Stimulated activated CD4-positive, alpha-beta T cell treated with anti-CD3 and anti-CD28 coated beads, Interleukin-1b, Interleukin-23, amount 100 ng/mL, for 24 hours (primary cell): ENCODE measurements at regions not wholly inside any gene's neighbourhood (a gene's known extent, or its start where the extent isn't known, plus 50 kb on each side); places are given as distances from the start of the nearest gene placed in this dataset.

ENCODE experiments used
- DNase-seq, 4 experiments: peaks; one replicate each; pipeline ENCODE4 v3.0.0-alpha.2; 2020; ENCODE audit warnings: low read depth in 4 of 4, low spot score in 1 of 4

- DNase-seq, result no peak
Observed at GRCh38 chr2:16149349-16150243, 209.2 kb downstream of the MYCN start.

- DNase-seq, result no peak
Observed at GRCh38 chr2:16148632-16149348, 208.4 kb downstream of the MYCN start.

GRCh38 chr2:16142383-16143361, 202.3 kb downstream of the MYCN start:
- no peak for DNase-seq

GRCh38 chr2:16141641-16141921, 201.2 kb downstream of the MYCN start:
- no peak for DNase-seq

GRCh38 chr2:16140771-16141640, 200.7 kb downstream of the MYCN start:
- DNase-seq, result no peak

- DNase-seq, result no peak
Observed at GRCh38 chr2:16139663-16140615, 199.6 kb downstream of the MYCN start.

GRCh38 chr2:16138811-16139662, 198.7 kb downstream of the MYCN start:
- no peak for DNase-seq

- no peak for DNase-seq
Observed at GRCh38 chr2:16137080-16137755, 196.9 kb downstream of the MYCN start.

- DNase-seq, result no peak
Observed at GRCh38 chr2:16136461-16137035, 196.2 kb downstream of the MYCN start.

GRCh38 chr2:16135913-16136310, 195.6 kb downstream of the MYCN start:
- no peak for DNase-seq

GRCh38 chr2:16135196-16135912, 195.0 kb downstream of the MYCN start:
- DNase-seq, result no peak

- no peak for DNase-seq
Observed at GRCh38 chr2:16134436-16135165, 194.3 kb downstream of the MYCN start.

- no peak for DNase-seq
Observed at GRCh38 chr2:16130906-16131400, 190.6 kb downstream of the MYCN start.

- no peak for DNase-seq
Observed at GRCh38 chr2:16130541-16130880, 190.2 kb downstream of the MYCN start.

- DNase-seq, result no peak
Observed at GRCh38 chr2:16129716-16130540, 189.6 kb downstream of the MYCN start.
